ENCODE measurements at regions not wholly inside any gene's neighbourhood (a gene's known extent, or its start where the extent isn't known, plus 50 kb on each side); places are given as distances from the start of the nearest gene placed in this dataset.
A peak's percentile ranks its signal among the peaks of the same experiment; 100 is the strongest.

DNA sequence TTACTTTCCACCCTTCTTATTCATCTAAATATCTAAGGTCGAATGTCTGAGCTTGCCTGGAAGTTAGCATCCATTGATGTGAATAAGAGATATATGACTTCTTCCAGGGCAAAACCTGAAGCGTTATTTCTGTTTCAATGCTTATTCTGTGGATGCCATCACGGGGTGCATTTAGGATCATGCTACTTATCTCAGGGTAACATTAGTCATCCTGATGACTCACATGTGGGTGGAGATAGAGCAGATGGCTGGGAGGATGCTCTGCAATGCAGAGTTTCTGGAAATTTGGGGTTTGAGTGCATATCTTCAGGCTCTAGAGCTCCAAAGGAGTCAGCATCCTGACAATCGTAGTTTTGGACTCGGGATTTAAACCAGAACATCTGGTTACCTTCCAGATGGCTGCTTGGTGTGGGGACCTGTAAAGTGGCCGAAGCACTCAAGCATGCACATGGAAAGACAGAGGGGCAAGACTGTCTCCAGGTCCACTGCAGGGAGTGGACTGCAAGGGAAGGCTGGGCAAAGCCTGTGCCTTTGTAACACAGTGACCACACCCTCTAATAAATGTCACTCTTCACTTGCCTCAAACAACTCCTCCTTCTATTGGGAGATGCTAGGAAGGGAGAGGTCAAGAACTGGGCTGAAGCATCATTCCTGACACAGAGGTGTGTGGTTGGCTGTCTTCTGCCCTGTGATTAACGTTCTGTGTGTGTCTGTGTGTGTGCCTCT lies 175.2 kb upstream of the SALL1 start:
- peak; percentile 73 for DNase-seq (ENCODE audit: unreplicated experiment)
- ChIA-PET POLR2A (no interaction called here), CTCF (interaction anchor here (0.5 to 1.2 kb wide), 3 partner anchors 113 to 661 kb away, joined by 3 read pairs; no protein-coding TSS in a partner anchor)
- Mint-ChIP-seq H3K4me3 (ENCODE audit: unreplicated experiment) (no peak overlapping the region), H3K27ac (ENCODE audit: low read depth, unreplicated experiment) (no peak overlapping the region), H3K36me3 (ENCODE audit: insufficient read depth, unreplicated experiment) (peaks cover 7% of the 10 kb centered on the region), H3K4me1 (ENCODE audit: insufficient read depth, unreplicated experiment) (peaks cover 13% of the 10 kb centered on the region), H3K27me3 (ENCODE audit: insufficient read depth, unreplicated experiment) (no peaks in the 10 kb centered on the region), H3K9me3 (ENCODE audit: unreplicated experiment) (no peaks in the 10 kb centered on the region)
- intact Hi-C loops (cut with micrococcal nuclease) = no loop called here
- TF ChIP-seq, protein P1, sequence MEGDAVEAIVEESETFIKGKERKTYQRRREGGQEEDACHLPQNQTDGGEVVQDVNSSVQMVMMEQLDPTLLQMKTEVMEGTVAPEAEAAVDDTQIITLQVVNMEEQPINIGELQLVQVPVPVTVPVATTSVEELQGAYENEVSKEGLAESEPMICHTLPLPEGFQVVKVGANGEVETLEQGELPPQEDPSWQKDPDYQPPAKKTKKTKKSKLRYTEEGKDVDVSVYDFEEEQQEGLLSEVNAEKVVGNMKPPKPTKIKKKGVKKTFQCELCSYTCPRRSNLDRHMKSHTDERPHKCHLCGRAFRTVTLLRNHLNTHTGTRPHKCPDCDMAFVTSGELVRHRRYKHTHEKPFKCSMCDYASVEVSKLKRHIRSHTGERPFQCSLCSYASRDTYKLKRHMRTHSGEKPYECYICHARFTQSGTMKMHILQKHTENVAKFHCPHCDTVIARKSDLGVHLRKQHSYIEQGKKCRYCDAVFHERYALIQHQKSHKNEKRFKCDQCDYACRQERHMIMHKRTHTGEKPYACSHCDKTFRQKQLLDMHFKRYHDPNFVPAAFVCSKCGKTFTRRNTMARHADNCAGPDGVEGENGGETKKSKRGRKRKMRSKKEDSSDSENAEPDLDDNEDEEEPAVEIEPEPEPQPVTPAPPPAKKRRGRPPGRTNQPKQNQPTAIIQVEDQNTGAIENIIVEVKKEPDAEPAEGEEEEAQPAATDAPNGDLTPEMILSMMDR (IDR thresholded peaks at IDR 0.05; ENCODE audit: unreplicated experiment) = no peak
- no TSS peak for BruUV-seq (replicated peaks)

DNA sequence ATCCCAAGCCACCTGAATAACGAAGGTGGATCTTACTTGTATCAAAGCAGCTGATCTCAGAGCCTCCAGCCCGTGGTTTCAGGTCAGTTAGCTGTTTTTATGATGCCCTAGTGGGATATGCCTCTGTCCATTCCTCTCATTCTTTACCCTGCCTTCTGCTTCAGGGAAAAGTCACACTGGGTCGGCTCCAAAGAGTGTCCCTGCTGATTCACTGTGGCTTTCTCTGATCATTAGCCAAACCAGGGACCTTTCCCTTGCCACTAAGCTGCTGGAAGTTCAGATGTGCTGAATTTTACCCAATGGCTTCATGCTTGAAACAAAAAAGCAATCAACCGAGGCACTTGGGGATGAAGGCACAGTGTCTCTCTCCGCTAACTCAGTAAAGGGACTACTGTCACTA lies 170.2 kb upstream of the SALL1 start:
- ChIA-PET POLR2A (no interaction called here), CTCF (no interaction called here)
- no peaks in the 10 kb centered on the region for H3K27me3 Mint-ChIP-seq (ENCODE audit: insufficient read depth, unreplicated experiment)
- peaks cover 12% of the 10 kb centered on the region for H3K4me1 Mint-ChIP-seq (ENCODE audit: insufficient read depth, unreplicated experiment)
- no TSS peak for BruUV-seq (replicated peaks)
- TF ChIP-seq, protein P1 (IDR thresholded peaks at IDR 0.05; ENCODE audit: unreplicated experiment) = no peak
- H3K9me3 Mint-ChIP-seq (ENCODE audit: unreplicated experiment) = no peaks in the 10 kb centered on the region
- no peak overlapping the region for H3K4me3 Mint-ChIP-seq (ENCODE audit: unreplicated experiment)
- intact Hi-C loops (cut with micrococcal nuclease) = no loop called here
- no peak overlapping the region for H3K27ac Mint-ChIP-seq (ENCODE audit: low read depth, unreplicated experiment)
- no peak for DNase-seq (ENCODE audit: unreplicated experiment)
- no peaks in the 10 kb centered on the region for H3K36me3 Mint-ChIP-seq (ENCODE audit: insufficient read depth, unreplicated experiment)

DNA sequence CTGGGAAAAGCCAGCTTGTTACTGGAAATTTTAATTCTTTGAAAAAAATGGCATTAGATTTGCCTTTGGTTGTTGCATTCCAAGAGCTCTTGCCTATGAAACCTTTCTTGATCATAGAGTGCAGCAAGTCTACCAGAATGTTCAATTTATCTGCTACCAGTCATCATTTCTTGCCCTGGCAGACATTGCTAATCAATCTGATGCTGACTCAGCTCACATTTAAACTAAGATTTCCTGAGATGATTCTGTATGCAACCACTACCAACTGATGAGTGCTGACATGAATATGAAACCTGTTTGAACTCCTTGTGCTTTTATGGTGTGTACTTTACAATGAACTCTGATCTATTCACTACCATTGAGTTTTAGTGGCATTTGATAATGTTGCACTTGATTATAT lies 166.5 kb upstream of the SALL1 start:
- no peak for DNase-seq (ENCODE audit: unreplicated experiment)
- Mint-ChIP-seq H3K27me3 (ENCODE audit: insufficient read depth, unreplicated experiment) (no peaks in the 10 kb centered on the region), H3K9me3 (ENCODE audit: unreplicated experiment) (peaks cover 14% of the 10 kb centered on the region), H3K36me3 (ENCODE audit: insufficient read depth, unreplicated experiment) (no peaks in the 10 kb centered on the region), H3K4me1 (ENCODE audit: insufficient read depth, unreplicated experiment) (peaks cover 11% of the 10 kb centered on the region), H3K4me3 (ENCODE audit: unreplicated experiment) (no peak overlapping the region), H3K27ac (ENCODE audit: low read depth, unreplicated experiment) (no peak overlapping the region)
- BruUV-seq (replicated peaks) = no TSS peak
- TF ChIP-seq, protein P1 (IDR thresholded peaks at IDR 0.05; ENCODE audit: unreplicated experiment) = no peak
- intact Hi-C loops (cut with micrococcal nuclease) = no loop called here
- CTCF ChIA-PET = interaction anchor here (0.6 kb wide), 1 partner anchor 23 kb away, joined by 3 read pairs; no protein-coding TSS in a partner anchor
- POLR2A ChIA-PET = no interaction called here

DNA sequence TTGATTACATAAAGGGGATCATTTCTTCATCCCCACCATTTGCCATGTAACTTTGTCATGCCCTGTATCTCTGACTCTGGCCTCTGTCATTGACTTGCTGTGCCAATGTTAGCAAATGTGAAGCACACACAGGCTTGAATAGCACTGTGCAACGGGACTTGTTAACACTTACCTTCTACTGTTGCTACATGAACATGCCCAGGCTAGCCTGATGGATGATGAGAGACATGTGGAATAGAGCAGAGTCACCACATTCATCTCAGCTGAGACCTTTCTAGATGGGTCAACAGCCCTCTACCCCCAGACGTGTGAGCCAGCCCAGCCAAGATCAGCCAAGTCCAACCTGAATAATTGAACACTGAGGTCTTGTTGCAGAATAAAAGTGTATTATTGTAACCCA lies 162.1 kb upstream of the SALL1 start:
- ChIA-PET CTCF (interaction anchor here (0.6 to 1.2 kb wide), 3 partner anchors 25 to 1826 kb away, joined by 3 read pairs; no protein-coding TSS in a partner anchor), POLR2A (no interaction called here)
- peak; percentile 4 for DNase-seq (ENCODE audit: unreplicated experiment)
- peak overlapping the region; percentile 65 for H3K27ac Mint-ChIP-seq (ENCODE audit: low read depth, unreplicated experiment)
- no peaks in the 10 kb centered on the region for H3K36me3 Mint-ChIP-seq (ENCODE audit: insufficient read depth, unreplicated experiment)
- no peaks in the 10 kb centered on the region for H3K27me3 Mint-ChIP-seq (ENCODE audit: insufficient read depth, unreplicated experiment)
- TF ChIP-seq, protein P1 (IDR thresholded peaks at IDR 0.05; ENCODE audit: unreplicated experiment) = no peak
- intact Hi-C loops (cut with micrococcal nuclease) = no loop called here
- H3K4me1 Mint-ChIP-seq (ENCODE audit: insufficient read depth, unreplicated experiment) = peaks cover 11% of the 10 kb centered on the region
- peaks cover 14% of the 10 kb centered on the region for H3K9me3 Mint-ChIP-seq (ENCODE audit: unreplicated experiment)
- no peak overlapping the region for H3K4me3 Mint-ChIP-seq (ENCODE audit: unreplicated experiment)
- BruUV-seq (replicated peaks) = no TSS peak
